Smooth muscle cell (in vitro differentiated cells): ENCODE measurements at regions not wholly inside any gene's neighbourhood (a gene's known extent, or its start where the extent isn't known, plus 50 kb on each side); places are given as distances from the start of the nearest gene placed in this dataset.

Experiments
- DNase-seq: peaks from one replicate; lab custom pipeline; 2025; ENCODE audit not compliant: unreplicated experiment; lab: John Stamatoyannopoulos, UW
- H2AFZ ChIP-seq: fragments of 200-600 bp; sonication (generic); 2 replicates; pipeline ENCODE4 v1.6.0; 2016; ENCODE audit warnings: antibody characterized with exemption, low read depth, mild to moderate bottlenecking
- H3F3A ChIP-seq: fragments of 200-600 bp; sonication (generic); 2 replicates; pipeline ENCODE4 v1.6.0; 2017; ENCODE audit warnings: antibody characterized with exemption, low read depth
- H3K27ac ChIP-seq: fragments of 200-600 bp; sonication (generic); 2 replicates; pipeline ENCODE4 v1.5.1; 2016; ENCODE audit warnings: low read depth, mild to moderate bottlenecking
- H3K27me3 ChIP-seq: fragments of 200-600 bp; sonication (generic); 2 replicates; pipeline ENCODE4 v1.6.1; 2016; ENCODE audit warnings: low read depth, mild to moderate bottlenecking
- H3K36me3 ChIP-seq: fragments of 200-600 bp; sonication (generic); 2 replicates; pipeline ENCODE4 v1.5.1; 2016; ENCODE audit warnings: low read depth
- H3K4me1 ChIP-seq: fragments of 200-600 bp; sonication (generic); 2 replicates; pipeline ENCODE4 v1.5.1; 2016; ENCODE audit warnings: low read depth
- H3K4me2 ChIP-seq: fragments of 200-600 bp; sonication (generic); 2 replicates; pipeline ENCODE4 v1.6.0; 2016; ENCODE audit warnings: mild to moderate bottlenecking
- H3K4me3 ChIP-seq: fragments of 200-600 bp; sonication (generic); 2 replicates; pipeline ENCODE4 v1.5.1; 2016; ENCODE audit warnings: mild to moderate bottlenecking
- H3K79me2 ChIP-seq: fragments of 200-600 bp; sonication (generic); 2 replicates; pipeline ENCODE4 v1.6.0; 2016; ENCODE audit warnings: low read depth, mild to moderate bottlenecking
- H3K9ac ChIP-seq: fragments of 200-600 bp; sonication (generic); 2 replicates; pipeline ENCODE4 v1.6.0; 2016; ENCODE audit warnings: low read depth
- H3K9me3 ChIP-seq: fragments of 200-600 bp; sonication (generic); replicated peaks from 2 replicates; pipeline ENCODE4 v1.5.1; 2016; ENCODE audit warnings: low read depth
- H4K20me1 ChIP-seq: fragments of 200-600 bp; sonication (generic); 2 replicates; pipeline ENCODE4 v1.6.0; 2016; ENCODE audit warnings: low read depth
- CTCF ChIP-seq: fragments of 200-600 bp; sonication (generic); IDR thresholded peaks from 2 replicates; pipeline ENCODE4 v1.5.1; 2017; ENCODE audit warnings: borderline replicate concordance, mild to moderate bottlenecking, antibody characterized with exemption; ENCODE audit not compliant: insufficient read depth, poor library complexity, severe bottlenecking
- WGBS: methylation state at CpG from one replicate; pipeline ENCODE4 v1.1.7; 2016; ENCODE audit warnings: low lambda C conversion rate; 5-methylcytosine and 5-hydroxymethylcytosine counted together

- no peak for DNase-seq
- 80% methylated on average over 3 of the region's 3 CpGs for WGBS
- H3K4me2 ChIP-seq: no peak overlapping the region
- H2AFZ ChIP-seq: peak overlapping the region; percentile 34
- H3K4me3 ChIP-seq: no peak overlapping the region
- H3K79me2 ChIP-seq: no peaks in the 10 kb centered on the region
- no peaks in the 10 kb centered on the region for H4K20me1 ChIP-seq
- no peak overlapping the region for H3K27ac ChIP-seq
- no peaks in the 10 kb centered on the region for H3K4me1 ChIP-seq
- H3K9me3 ChIP-seq: no peaks in the 10 kb centered on the region
- H3K9ac ChIP-seq: no peak overlapping the region
- no peak for TF ChIP-seq CTCF
- no peaks in the 10 kb centered on the region for H3K27me3 ChIP-seq
- H3F3A ChIP-seq: no peaks in the 10 kb centered on the region
- no peaks in the 10 kb centered on the region for H3K36me3 ChIP-seq
Measured at GRCh38 chr2:188721784-188722183, 252.4 kb upstream of the COL3A1 start.

GRCh38 chr2:188725746-188726360, 248.3 kb upstream of the COL3A1 start:
- no peak for DNase-seq
- H3K4me2 ChIP-seq: no peak overlapping the region
- no peaks in the 10 kb centered on the region for H4K20me1 ChIP-seq

GRCh38 chr2:188726626-188727247, 247.4 kb upstream of the COL3A1 start:
- Histone ChIP-seq H2AFZ (peak overlapping the region; percentile 34), H3K79me2 (no peaks in the 10 kb centered on the region), H3F3A (no peaks in the 10 kb centered on the region), H3K9me3 (no peaks in the 10 kb centered on the region), H3K4me1 (no peaks in the 10 kb centered on the region), H3K27ac (peak overlapping the region; percentile 21), H4K20me1 (no peaks in the 10 kb centered on the region), H3K27me3 (no peaks in the 10 kb centered on the region), H3K4me3 (no peak overlapping the region), H3K9ac (no peak overlapping the region), H3K4me2 (peak overlapping the region; percentile 32), H3K36me3 (no peaks in the 10 kb centered on the region)
- no peak for DNase-seq
- TF ChIP-seq CTCF: no peak
- 82% methylated on average over 3 of the region's 3 CpGs for WGBS

More at GRCh38 chr2:188725746-188726360, 248.3 kb upstream of the COL3A1 start:
- H3K9me3 ChIP-seq: no peaks in the 10 kb centered on the region
- no peaks in the 10 kb centered on the region for H3F3A ChIP-seq
- H3K4me3 ChIP-seq: no peak overlapping the region
- H3K36me3 ChIP-seq: no peaks in the 10 kb centered on the region
- H3K9ac ChIP-seq: no peak overlapping the region
- WGBS: 70% methylated on average over 3 of the region's 3 CpGs
- no peaks in the 10 kb centered on the region for H3K27me3 ChIP-seq
- no peaks in the 10 kb centered on the region for H3K4me1 ChIP-seq
- no peak overlapping the region for H2AFZ ChIP-seq
- TF ChIP-seq CTCF: no peak
- no peaks in the 10 kb centered on the region for H3K79me2 ChIP-seq
- no peak overlapping the region for H3K27ac ChIP-seq

GRCh38 chr2:188727846-188728245, 246.3 kb upstream of the COL3A1 start:
- Histone ChIP-seq H3K9me3 (no peaks in the 10 kb centered on the region), H3K79me2 (no peaks in the 10 kb centered on the region), H3K4me2 (no peak overlapping the region), H3K4me1 (no peaks in the 10 kb centered on the region), H3K36me3 (no peaks in the 10 kb centered on the region), H3K27ac (no peak overlapping the region), H3F3A (no peaks in the 10 kb centered on the region), H3K9ac (no peak overlapping the region), H4K20me1 (no peaks in the 10 kb centered on the region), H3K27me3 (no peaks in the 10 kb centered on the region), H2AFZ (peak overlapping the region; percentile 77), H3K4me3 (no peak overlapping the region)
- 46% methylated on average over 1 of the region's 1 CpG for WGBS
- no peak for DNase-seq
- TF ChIP-seq CTCF: no peak
